WERI-Rb-1 (cell line): ENCODE measurements at regions not wholly inside any gene's neighbourhood (a gene's known extent, or its start where the extent isn't known, plus 50 kb on each side); places are given as distances from the start of the nearest gene placed in this dataset.
A peak's percentile ranks its signal among the peaks of the same experiment; 100 is the strongest.

Experiments used
- DNase-seq: peaks from one replicate; pipeline ENCODE4 v3.0.0-alpha.2; 2020
- H3K27ac ChIP-seq: fragments of 250-450 bp; sonication (Bioruptor Pico); 2 replicates; pipeline ENCODE4 v1.5.1; 2020; ENCODE audit warnings: mild to moderate bottlenecking, moderate library complexity
- H3K27me3 ChIP-seq: fragments of 250-450 bp; sonication (Bioruptor Pico); 2 replicates; pipeline ENCODE4 v1.5.1; 2021; ENCODE audit warnings: mild to moderate bottlenecking, low read depth, moderate library complexity; ENCODE audit not compliant: insufficient read depth, severe bottlenecking
- H3K36me3 ChIP-seq: fragments of 250-450 bp; sonication (Bioruptor Pico); 2 replicates; pipeline ENCODE4 v1.5.1; 2020; ENCODE audit warnings: mild to moderate bottlenecking, moderate library complexity
- H3K4me3 ChIP-seq: 2 replicates; pipeline ENCODE4 v1.5.1; 2011; ENCODE audit warnings: low read depth, mild to moderate bottlenecking, control low read depth, low read length
- H3K9me3 ChIP-seq: fragments of 250-450 bp; sonication (Bioruptor Pico); 2 replicates; pipeline ENCODE4 v1.5.1; 2021; ENCODE audit warnings: mild to moderate bottlenecking, moderate library complexity; ENCODE audit not compliant: severe bottlenecking
- TF ChIP-seq, protein P1 (sequence below): IDR thresholded peaks from 2 replicates; pipeline ENCODE4 v1.5.1; 2011; ENCODE audit warnings: low read depth, mild to moderate bottlenecking, control low read depth, inconsistent platforms, low read length

DNA sequence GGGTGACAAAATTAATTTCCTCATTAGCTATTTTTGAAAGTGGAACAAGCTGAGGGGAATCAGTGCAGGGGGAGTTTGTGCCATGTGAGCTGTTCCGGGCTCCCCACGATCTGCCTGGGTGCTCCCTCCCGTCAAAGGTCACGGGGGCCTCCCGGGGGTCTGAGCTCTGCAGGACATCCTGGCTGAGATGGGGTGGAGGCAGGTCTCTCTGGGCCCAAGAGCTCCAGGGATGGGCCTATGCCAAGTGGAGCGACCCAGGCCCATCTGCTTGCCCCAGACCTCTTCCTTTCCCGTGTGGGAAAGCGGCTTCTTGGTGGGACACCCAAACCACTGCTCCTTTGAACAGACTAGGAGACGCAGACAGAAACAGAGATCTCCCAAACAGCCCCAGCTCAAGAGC lies 143.3 kb upstream of the ID2 start:
- Histone ChIP-seq H3K27me3 (no peaks in the 10 kb centered on the region), H3K27ac (no peak overlapping the region), H3K4me3 (no peak overlapping the region), H3K9me3 (no peaks in the 10 kb centered on the region), H3K36me3 (no peaks in the 10 kb centered on the region)
- no peak for DNase-seq
- TF ChIP-seq, protein P1, sequence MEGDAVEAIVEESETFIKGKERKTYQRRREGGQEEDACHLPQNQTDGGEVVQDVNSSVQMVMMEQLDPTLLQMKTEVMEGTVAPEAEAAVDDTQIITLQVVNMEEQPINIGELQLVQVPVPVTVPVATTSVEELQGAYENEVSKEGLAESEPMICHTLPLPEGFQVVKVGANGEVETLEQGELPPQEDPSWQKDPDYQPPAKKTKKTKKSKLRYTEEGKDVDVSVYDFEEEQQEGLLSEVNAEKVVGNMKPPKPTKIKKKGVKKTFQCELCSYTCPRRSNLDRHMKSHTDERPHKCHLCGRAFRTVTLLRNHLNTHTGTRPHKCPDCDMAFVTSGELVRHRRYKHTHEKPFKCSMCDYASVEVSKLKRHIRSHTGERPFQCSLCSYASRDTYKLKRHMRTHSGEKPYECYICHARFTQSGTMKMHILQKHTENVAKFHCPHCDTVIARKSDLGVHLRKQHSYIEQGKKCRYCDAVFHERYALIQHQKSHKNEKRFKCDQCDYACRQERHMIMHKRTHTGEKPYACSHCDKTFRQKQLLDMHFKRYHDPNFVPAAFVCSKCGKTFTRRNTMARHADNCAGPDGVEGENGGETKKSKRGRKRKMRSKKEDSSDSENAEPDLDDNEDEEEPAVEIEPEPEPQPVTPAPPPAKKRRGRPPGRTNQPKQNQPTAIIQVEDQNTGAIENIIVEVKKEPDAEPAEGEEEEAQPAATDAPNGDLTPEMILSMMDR, result no peak

DNA sequence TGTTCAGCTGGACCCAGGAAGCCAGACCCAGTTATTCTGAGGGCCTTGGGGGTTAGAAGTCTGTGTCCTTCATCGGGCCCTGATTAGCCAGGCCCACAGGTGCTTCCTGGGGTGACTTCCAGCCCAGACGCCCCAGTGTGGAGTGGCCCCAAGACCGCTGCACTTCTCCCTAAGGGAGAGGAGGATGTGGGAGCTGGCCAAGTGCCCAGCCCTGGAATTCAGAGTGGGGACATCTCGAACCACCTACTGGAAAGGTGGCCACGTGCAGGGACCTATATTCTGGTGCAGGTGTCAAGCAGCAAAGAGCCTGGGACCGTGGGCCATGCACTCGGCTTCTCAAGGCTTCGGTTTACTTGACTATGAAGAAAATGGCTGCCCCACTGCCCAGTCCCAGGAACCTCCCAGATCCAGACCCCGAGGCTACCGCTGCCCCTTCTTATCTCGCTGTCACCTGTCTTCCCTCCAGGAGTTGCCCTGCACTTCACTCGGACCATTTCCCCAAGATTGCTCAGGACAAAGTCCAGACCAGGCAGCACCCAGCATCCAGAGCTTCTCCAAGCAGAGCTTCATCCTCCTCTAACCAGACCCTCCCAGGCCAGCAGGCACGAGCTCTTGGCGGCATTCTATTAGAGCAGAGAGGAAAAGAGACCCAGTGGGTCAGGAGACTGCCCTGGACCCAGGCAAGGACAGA lies 142.8 kb upstream of the ID2 start:
- no peaks in the 10 kb centered on the region for H3K9me3 ChIP-seq
- no peaks in the 10 kb centered on the region for H3K27me3 ChIP-seq
- H3K36me3 ChIP-seq, result no peaks in the 10 kb centered on the region
- DNase-seq, result no peak
- no peak overlapping the region for H3K27ac ChIP-seq
- TF ChIP-seq, protein P1, result no peak
- H3K4me3 ChIP-seq, result no peak overlapping the region

DNA sequence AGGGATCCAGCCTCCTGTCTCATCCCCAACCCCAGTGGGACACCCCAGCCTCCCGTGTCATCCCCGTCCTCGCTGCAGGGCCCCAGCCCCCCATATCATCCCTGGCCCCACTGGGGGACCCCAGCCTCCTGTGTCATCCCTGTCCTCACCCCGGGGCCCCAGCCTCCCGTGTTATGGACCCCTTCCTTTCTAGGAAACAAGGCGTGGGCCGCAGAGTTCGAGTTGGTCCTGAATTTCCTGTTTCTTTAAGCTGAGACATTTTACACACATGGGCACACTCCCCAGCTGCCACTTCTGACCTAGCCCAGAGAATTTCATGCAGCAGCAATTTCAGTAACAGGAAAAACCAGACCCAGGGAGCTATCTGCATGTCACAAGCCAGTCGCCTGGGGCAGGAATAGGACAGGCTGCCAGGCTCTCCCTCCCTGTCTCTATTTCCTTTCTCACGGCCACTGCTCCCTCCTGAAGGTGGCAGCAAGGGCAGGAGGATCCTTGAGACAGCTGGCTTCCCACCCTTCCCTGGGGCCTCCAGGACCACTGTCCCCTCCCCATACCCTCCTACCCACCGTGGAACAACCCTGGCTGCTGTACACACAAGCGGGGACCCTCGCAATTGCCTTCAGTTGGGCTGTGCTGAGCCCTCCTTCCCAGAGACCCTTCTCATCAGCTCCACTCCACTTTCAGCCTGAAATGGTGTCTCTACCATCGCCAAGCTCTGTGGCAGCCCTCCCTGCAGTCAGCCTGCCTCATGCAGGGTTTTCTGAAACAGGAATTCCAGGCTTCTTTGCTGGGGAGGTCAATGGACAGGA lies 141.9 kb upstream of the ID2 start:
- H3K4me3 ChIP-seq, result no peak overlapping the region
- no peaks in the 10 kb centered on the region for H3K9me3 ChIP-seq
- H3K36me3 ChIP-seq, result no peaks in the 10 kb centered on the region
- DNase-seq, result peak; percentile 52
- no peak overlapping the region for H3K27ac ChIP-seq
- no peaks in the 10 kb centered on the region for H3K27me3 ChIP-seq
- TF ChIP-seq, protein P1, result peak; percentile 61

DNA sequence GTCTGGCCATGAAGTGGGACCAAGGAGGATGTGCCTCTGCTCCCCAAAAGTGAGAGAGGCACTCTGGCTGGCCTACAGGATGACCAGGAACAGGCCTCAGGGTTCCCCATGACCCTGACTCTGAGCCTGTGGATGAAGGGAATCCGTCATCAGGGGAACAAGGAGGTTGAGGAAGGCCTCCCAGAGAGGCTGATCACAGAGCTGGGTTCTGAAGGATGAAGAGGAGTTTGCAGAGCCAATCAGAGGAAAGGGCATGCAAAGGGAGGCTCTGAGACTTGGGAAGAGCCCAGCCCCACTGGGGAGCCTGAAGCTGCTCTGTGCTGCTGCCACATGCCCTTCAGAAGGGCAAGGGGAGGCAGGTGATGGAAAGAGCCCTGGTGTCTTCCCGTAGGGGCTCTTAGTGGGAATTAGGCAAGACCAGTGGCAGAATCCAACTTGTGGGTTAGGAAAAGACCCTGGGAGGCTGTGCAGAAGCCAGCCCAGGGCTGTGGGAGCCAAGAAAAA lies 141.3 kb upstream of the ID2 start:
- DNase-seq, result no peak
- Histone ChIP-seq H3K4me3 (no peak overlapping the region), H3K27ac (no peak overlapping the region), H3K27me3 (no peaks in the 10 kb centered on the region), H3K9me3 (no peaks in the 10 kb centered on the region), H3K36me3 (no peaks in the 10 kb centered on the region)
- TF ChIP-seq, protein P1, result no peak

DNA sequence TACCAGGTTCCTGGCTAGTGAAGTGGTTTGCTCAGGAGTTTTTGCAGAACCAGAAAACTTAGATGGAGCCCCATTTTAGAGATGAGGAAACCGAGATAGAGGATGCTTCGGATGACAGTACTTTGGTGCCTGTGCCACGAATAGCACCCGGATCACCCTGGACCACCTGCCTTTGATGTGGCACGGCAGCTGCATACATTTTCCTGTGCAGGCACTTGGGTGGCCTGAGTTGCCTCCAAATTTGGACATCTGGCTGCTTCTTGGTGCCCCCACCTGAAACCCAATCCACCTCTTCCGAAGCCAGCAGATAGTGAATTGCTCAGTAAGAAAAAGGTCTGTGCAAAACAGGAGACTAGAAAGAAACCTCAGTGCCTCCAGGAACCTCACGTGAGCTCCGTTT lies 140.6 kb upstream of the ID2 start:
- H3K36me3 ChIP-seq, result no peaks in the 10 kb centered on the region
- H3K27me3 ChIP-seq, result no peaks in the 10 kb centered on the region
- H3K9me3 ChIP-seq, result no peaks in the 10 kb centered on the region
- DNase-seq, result no peak
- TF ChIP-seq, protein P1, result no peak
- no peak overlapping the region for H3K4me3 ChIP-seq
- H3K27ac ChIP-seq, result no peak overlapping the region
